Activated T-cell treated with anti-CD3 and anti-CD28 coated beads, Interleukin-2, amount 50 U/mL, for 24 hours (primary cell): ENCODE measurements at regions not wholly inside any gene's neighbourhood (a gene's known extent, or its start where the extent isn't known, plus 50 kb on each side); places are given as distances from the start of the nearest gene placed in this dataset.

Experiments
- DNase-seq: peaks from one replicate; pipeline ENCODE4 v3.0.0-alpha.2; 2020
- H3K27ac Mint-ChIP-seq: 2 replicates; pipeline ENCODE4 v1.8.0; 2020; ENCODE audit warnings: mild to moderate bottlenecking, mixed read lengths
- H3K27me3 Mint-ChIP-seq: 2 replicates; pipeline ENCODE4 v1.8.0; 2020; ENCODE audit warnings: mixed read lengths
- H3K36me3 Mint-ChIP-seq: 2 replicates; pipeline ENCODE4 v1.8.0; 2020; ENCODE audit warnings: low read depth, mixed read lengths
- H3K4me1 Mint-ChIP-seq: 2 replicates; pipeline ENCODE4 v1.8.0; 2020; ENCODE audit warnings: low read depth, mixed read lengths
- H3K4me3 Mint-ChIP-seq: 2 replicates; pipeline ENCODE4 v1.8.0; 2020; ENCODE audit warnings: mild to moderate bottlenecking, moderate library complexity, mixed read lengths
- H3K9me3 Mint-ChIP-seq: 2 replicates; pipeline ENCODE4 v1.8.0; 2020; ENCODE audit warnings: mixed read lengths

- no peaks in the 10 kb centered on the region for H3K4me1 Mint-ChIP-seq
- no peaks in the 10 kb centered on the region for H3K27me3 Mint-ChIP-seq
- DNase-seq: no peak
- H3K36me3 Mint-ChIP-seq: no peaks in the 10 kb centered on the region
- H3K27ac Mint-ChIP-seq: no peak overlapping the region
- peaks cover 13% of the 10 kb centered on the region for H3K9me3 Mint-ChIP-seq
- no peak overlapping the region for H3K4me3 Mint-ChIP-seq
Measured at GRCh38 chr13:80666782-80667552, 326.0 kb upstream of the SPRY2 start.

GRCh38 chr13:80665792-80666333 lies 324.9 kb upstream of the SPRY2 start:
- H3K4me3 Mint-ChIP-seq: no peak overlapping the region
- no peak overlapping the region for H3K27ac Mint-ChIP-seq
- H3K9me3 Mint-ChIP-seq: peaks cover 5% of the 10 kb centered on the region

GRCh38 chr13:80664950-80665349 lies 324.0 kb upstream of the SPRY2 start:
- no peak overlapping the region for H3K4me3 Mint-ChIP-seq
- H3K9me3 Mint-ChIP-seq: peaks cover 5% of the 10 kb centered on the region
- no peaks in the 10 kb centered on the region for H3K36me3 Mint-ChIP-seq
- no peak overlapping the region for H3K27ac Mint-ChIP-seq
- no peak for DNase-seq
- no peaks in the 10 kb centered on the region for H3K27me3 Mint-ChIP-seq
- H3K4me1 Mint-ChIP-seq: no peaks in the 10 kb centered on the region

More at GRCh38 chr13:80665792-80666333, 324.9 kb upstream of the SPRY2 start:
- H3K4me1 Mint-ChIP-seq: no peaks in the 10 kb centered on the region
- H3K27me3 Mint-ChIP-seq: no peaks in the 10 kb centered on the region
- no peak for DNase-seq
- no peaks in the 10 kb centered on the region for H3K36me3 Mint-ChIP-seq

- Mint-ChIP-seq H3K36me3 (no peaks in the 10 kb centered on the region), H3K9me3 (peaks cover 9% of the 10 kb centered on the region), H3K4me1 (no peaks in the 10 kb centered on the region), H3K27me3 (no peaks in the 10 kb centered on the region), H3K4me3 (no peak overlapping the region), H3K27ac (no peak overlapping the region)
- DNase-seq: no peak
Measured at GRCh38 chr13:80663788-80664187, 322.9 kb upstream of the SPRY2 start.

GRCh38 chr13:80658705-80659104 lies 317.8 kb upstream of the SPRY2 start:
- Mint-ChIP-seq H3K27me3 (peaks cover 11% of the 10 kb centered on the region), H3K36me3 (no peaks in the 10 kb centered on the region), H3K4me3 (no peak overlapping the region), H3K4me1 (no peaks in the 10 kb centered on the region), H3K27ac (no peak overlapping the region), H3K9me3 (peaks cover 18% of the 10 kb centered on the region)
- no peak for DNase-seq

GRCh38 chr13:80656512-80656904 lies 315.6 kb upstream of the SPRY2 start:
- no peak for DNase-seq

GRCh38 chr13:80655778-80656511 lies 315.0 kb upstream of the SPRY2 start:
- Mint-ChIP-seq H3K27ac (no peak overlapping the region), H3K4me3 (no peak overlapping the region), H3K9me3 (peaks cover 15% of the 10 kb centered on the region), H3K4me1 (no peaks in the 10 kb centered on the region), H3K36me3 (no peaks in the 10 kb centered on the region), H3K27me3 (peaks cover 11% of the 10 kb centered on the region)
- DNase-seq: no peak

More at GRCh38 chr13:80656512-80656904, 315.6 kb upstream of the SPRY2 start:
- peaks cover 11% of the 10 kb centered on the region for H3K27me3 Mint-ChIP-seq
- H3K9me3 Mint-ChIP-seq: peaks cover 15% of the 10 kb centered on the region
- no peaks in the 10 kb centered on the region for H3K4me1 Mint-ChIP-seq
- no peaks in the 10 kb centered on the region for H3K36me3 Mint-ChIP-seq
- no peak overlapping the region for H3K4me3 Mint-ChIP-seq
- no peak overlapping the region for H3K27ac Mint-ChIP-seq

GRCh38 chr13:80654638-80655249 lies 313.8 kb upstream of the SPRY2 start:
- Mint-ChIP-seq H3K36me3 (no peaks in the 10 kb centered on the region), H3K4me3 (no peak overlapping the region), H3K9me3 (peaks cover 16% of the 10 kb centered on the region), H3K4me1 (no peaks in the 10 kb centered on the region), H3K27ac (no peak overlapping the region), H3K27me3 (peaks cover 11% of the 10 kb centered on the region)
- DNase-seq: no peak

- H3K4me3 Mint-ChIP-seq: no peak overlapping the region
- no peak overlapping the region for H3K27ac Mint-ChIP-seq
- H3K36me3 Mint-ChIP-seq: no peaks in the 10 kb centered on the region
- peaks cover 4% of the 10 kb centered on the region for H3K27me3 Mint-ChIP-seq
- no peaks in the 10 kb centered on the region for H3K4me1 Mint-ChIP-seq
- peaks cover 4% of the 10 kb centered on the region for H3K9me3 Mint-ChIP-seq
- DNase-seq: no peak
Measured at GRCh38 chr13:80649274-80649673, 308.3 kb upstream of the SPRY2 start.

- H3K9me3 Mint-ChIP-seq: peaks cover 2% of the 10 kb centered on the region
- no peak overlapping the region for H3K4me3 Mint-ChIP-seq
- H3K27ac Mint-ChIP-seq: no peak overlapping the region
- H3K36me3 Mint-ChIP-seq: no peaks in the 10 kb centered on the region
- H3K27me3 Mint-ChIP-seq: no peaks in the 10 kb centered on the region
- no peak for DNase-seq
- no peaks in the 10 kb centered on the region for H3K4me1 Mint-ChIP-seq
Measured at GRCh38 chr13:80642641-80643040, 301.7 kb upstream of the SPRY2 start.

GRCh38 chr13:80633251-80633650 lies 292.3 kb upstream of the SPRY2 start:
- Mint-ChIP-seq H3K27ac (no peak overlapping the region), H3K27me3 (no peaks in the 10 kb centered on the region), H3K4me3 (no peak overlapping the region), H3K9me3 (no peaks in the 10 kb centered on the region), H3K36me3 (no peaks in the 10 kb centered on the region), H3K4me1 (no peaks in the 10 kb centered on the region)
- DNase-seq: no peak

GRCh38 chr13:80630685-80631121 lies 289.8 kb upstream of the SPRY2 start:
- peaks cover 2% of the 10 kb centered on the region for H3K9me3 Mint-ChIP-seq
- no peak overlapping the region for H3K27ac Mint-ChIP-seq
- H3K4me3 Mint-ChIP-seq: no peak overlapping the region
- no peak for DNase-seq
- no peaks in the 10 kb centered on the region for H3K4me1 Mint-ChIP-seq
- H3K36me3 Mint-ChIP-seq: no peaks in the 10 kb centered on the region
- H3K27me3 Mint-ChIP-seq: no peaks in the 10 kb centered on the region

- no peaks in the 10 kb centered on the region for H3K4me1 Mint-ChIP-seq
- H3K36me3 Mint-ChIP-seq: no peaks in the 10 kb centered on the region
- H3K27me3 Mint-ChIP-seq: no peaks in the 10 kb centered on the region
- no peak overlapping the region for H3K27ac Mint-ChIP-seq
- H3K9me3 Mint-ChIP-seq: peaks cover 9% of the 10 kb centered on the region
- DNase-seq: no peak
- H3K4me3 Mint-ChIP-seq: no peak overlapping the region
Measured at GRCh38 chr13:80618781-80619180, 277.9 kb upstream of the SPRY2 start.

GRCh38 chr13:80612804-80613203 lies 271.9 kb upstream of the SPRY2 start:
- Mint-ChIP-seq H3K36me3 (no peaks in the 10 kb centered on the region), H3K4me3 (no peak overlapping the region), H3K27me3 (no peaks in the 10 kb centered on the region), H3K27ac (no peak overlapping the region), H3K9me3 (peaks cover 2% of the 10 kb centered on the region), H3K4me1 (no peaks in the 10 kb centered on the region)
- DNase-seq: no peak
